SKM-1 treated with dmso at 0.1 percent for 144 hours (cell line): ENCODE measurements at regions not wholly inside any gene's neighbourhood (a gene's known extent, or its start where the extent isn't known, plus 50 kb on each side); places are given as distances from the start of the nearest gene placed in this dataset.

Experiments
- DNase-seq: peaks from one replicate; lab custom pipeline; 2025; ENCODE audit not compliant: unreplicated experiment; lab: John Stamatoyannopoulos, UW

DNA sequence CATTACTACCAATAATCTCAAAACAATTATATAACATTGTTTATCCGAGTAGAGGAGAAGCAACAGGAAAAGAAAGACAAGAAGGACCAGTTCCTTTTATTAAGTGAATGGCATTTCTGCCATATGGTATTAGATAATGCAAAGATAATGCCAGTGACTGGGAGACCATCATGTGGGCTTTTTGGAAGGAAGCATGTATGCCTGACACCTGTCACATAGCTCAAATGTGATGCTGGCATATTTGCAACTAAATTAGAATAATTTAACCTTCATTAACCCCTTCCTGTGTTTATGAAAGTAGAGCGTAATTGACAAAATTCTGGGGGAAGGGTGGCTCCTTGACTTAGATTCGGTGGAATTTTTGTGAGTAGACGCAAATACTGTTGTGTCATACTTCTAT, 733.0 kb downstream of the TUSC7 start:
- no peak for DNase-seq

DNA sequence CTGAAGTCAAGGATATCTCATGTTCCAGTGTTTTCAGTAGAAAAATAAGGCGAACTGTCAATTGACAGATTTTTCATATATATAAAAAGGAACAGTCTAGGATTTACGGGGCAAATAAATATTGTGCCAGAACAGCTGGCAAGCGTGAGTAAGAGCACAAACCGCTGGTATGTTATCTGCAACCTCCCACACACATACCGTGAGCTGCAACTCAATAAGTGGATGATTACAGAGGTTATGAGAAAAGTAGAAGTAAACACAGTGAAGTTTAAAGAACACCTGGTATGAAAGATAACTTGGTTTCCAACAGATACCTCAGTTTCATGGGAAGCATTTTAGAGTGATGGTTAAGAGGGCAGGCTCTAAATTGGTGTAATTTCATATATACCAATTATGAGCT, 733.4 kb downstream of the TUSC7 start:
- no peak for DNase-seq

DNA sequence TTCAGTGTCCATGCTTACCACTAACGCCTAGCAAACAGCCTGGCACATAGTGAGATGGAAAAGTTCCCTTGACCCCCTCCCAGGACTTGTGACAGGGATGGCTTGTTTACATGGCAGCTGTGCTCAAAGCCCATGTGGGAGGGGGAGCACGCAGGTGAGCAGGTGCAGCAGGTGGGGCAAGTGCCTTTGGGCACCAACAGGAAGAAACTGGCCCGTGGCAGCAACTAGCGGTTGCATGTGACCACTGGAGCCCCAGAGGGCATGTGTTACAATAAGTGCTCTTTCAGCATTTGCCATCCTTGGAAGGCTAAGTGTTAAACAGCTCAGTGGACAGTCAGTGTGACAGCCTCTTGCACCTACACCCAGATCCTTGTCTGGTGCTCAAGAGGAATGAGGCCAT, 734.6 kb downstream of the TUSC7 start:
- no peak for DNase-seq

DNA sequence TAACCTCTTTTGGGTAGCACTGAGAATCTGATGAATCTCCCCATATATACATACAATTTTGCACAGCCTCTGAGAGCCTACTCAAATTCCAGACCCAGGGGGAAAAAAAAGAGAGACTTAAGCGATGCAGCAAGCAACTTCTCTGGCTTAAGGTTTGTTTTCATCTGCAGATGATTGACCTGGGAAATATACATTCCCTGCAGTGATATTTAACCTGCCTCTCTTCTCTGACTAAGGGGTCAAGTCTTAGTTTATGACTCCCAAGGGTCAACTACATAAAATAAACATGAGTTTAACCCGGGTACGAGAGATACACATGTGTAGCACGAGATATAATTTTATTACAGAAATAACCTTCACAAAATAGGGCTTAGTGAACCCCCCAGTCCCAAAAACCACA, 737.8 kb downstream of the TUSC7 start:
- no peak for DNase-seq

- no peak for DNase-seq
Measured at GRCh38 chr3:117450026-117450425, 740.4 kb downstream of the TUSC7 start.

GRCh38 chr3:117454254-117454653, 744.7 kb downstream of the TUSC7 start:
- DNase-seq, result no peak

DNA sequence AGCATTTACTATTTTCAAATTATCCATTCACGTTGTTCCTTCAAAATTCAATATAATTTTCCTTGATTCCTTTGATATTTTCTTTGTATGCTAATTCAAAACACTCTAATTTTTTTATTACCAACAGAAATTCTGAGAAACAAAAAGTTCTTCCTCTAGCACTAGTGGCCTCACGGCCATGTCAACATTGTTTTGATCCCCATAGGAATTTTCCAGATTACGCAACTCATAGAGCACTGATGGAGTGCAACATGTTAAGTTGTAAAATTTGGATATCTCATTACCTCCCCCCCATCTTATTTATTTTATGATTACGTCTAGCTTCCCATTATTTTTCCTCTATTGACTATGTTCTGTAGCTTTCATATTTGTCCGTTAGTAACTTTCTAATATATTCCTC, 745.3 kb downstream of the TUSC7 start:
- no peak for DNase-seq

GRCh38 chr3:117455782-117456181, 746.2 kb downstream of the TUSC7 start:
- no peak for DNase-seq

- DNase-seq, result no peak
Measured at GRCh38 chr3:117463276-117464115, 753.9 kb downstream of the TUSC7 start.

DNA sequence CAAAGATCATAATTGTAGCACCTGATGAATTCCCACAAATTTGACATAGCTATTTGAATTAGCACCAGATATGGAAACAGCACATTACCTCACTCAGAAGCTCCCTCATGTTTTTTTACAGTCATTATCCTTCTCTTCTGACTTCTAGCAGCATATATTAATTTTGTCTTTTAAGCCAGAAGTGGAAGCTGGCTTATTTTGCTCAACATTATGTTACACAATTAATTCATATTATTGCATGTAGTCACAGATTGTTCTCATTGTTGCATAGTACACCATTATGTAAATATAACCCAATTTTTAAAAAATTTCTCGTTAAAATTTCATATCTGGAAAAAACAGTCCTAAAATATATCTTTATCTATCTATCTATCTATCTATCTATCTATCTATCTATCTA, 762.3 kb downstream of the TUSC7 start:
- no peak for DNase-seq

DNA sequence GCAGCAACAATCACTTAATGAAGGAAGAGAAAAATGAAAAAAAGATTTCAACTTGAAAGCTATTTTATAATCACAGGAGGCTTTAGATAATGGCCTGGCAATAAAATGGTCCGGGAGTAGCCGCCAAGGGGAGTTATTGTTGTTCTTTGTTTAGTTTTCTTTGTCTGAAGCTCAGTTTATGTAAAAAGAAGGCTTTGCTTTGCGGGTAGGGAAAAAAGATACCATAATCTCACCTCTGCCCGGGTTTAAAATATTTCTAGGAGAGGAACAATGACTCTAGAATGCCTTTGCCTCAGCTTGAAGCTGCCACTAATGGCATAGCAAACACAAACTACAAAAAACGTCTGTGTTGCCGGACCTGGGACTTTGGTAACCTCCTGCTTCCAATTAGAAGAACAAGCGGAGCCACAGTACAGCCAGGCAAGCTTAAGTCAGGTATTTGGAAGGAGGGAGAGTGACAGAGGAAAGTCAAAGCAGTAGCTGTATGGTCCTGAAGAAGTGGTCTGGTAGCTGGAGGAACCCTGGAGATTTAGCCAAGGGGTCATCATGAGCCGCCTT, 764.5 kb downstream of the TUSC7 start:
- no peak for DNase-seq

DNA sequence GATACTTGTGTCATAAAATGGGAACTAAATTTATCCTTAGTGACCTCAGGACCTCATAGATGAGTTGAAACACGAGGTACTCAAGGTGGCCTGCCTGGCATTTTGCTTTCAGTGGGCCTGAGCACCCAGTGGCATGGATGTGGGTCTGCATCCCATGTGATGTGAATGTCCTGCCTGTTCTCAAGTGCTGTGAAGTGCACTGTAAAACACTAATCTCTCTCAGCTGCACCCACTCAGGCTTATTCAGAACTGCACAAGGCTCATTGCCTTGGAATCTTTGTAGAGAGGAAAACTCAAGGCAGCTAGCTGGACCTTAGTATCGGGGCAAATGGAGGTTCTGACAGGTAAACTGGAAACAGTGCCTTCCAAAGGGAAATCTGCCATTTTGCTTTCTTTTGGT, 767.0 kb downstream of the TUSC7 start:
- no peak for DNase-seq

GRCh38 chr3:117477214-117477755, 767.7 kb downstream of the TUSC7 start:
- DNase-seq, result no peak

- DNase-seq, result no peak
Measured at GRCh38 chr3:117479095-117479494, 769.5 kb downstream of the TUSC7 start.

DNA sequence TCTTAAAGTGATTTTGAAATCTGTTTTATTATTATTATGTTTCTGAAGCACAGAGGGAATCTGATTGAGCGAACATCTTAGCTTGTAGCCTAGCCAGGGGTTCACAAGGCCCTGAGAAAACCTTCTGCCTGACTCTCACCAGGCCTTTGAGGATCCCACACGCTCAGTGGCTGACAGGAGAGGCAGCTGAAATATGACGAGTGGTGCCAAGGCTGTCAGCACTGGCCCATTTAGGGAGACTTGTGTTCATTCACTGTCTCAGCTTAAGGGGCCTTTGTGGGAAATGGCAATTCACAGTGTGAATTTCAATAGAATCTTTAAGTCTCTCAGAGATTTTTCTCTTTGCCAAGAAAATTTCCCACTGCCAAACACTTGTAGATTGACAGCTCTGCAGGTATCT, 770.9 kb downstream of the TUSC7 start:
- DNase-seq, result no peak

GRCh38 chr3:117480972-117481371, 771.4 kb downstream of the TUSC7 start:
- no peak for DNase-seq

DNA sequence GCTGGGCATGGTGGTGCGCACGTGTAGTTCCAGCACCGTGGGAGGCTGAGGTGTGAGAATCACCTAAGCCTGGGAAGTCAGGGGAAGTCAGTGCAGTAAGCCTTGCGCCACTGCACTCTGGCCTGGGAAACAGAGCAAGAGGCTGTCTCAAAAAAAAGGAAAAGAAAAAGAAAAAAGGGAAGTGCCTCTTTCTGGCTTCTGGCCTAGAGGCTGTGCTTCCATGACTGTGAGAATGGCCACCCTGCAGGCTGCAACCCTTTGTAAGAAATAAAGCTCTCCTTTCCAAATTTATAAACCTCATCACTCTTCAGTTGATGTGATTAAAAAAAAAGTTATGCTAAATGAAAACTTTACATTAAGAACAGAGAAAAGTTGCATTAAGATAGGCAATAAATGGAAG, 774.3 kb downstream of the TUSC7 start:
- peak; percentile 17 for DNase-seq

DNA sequence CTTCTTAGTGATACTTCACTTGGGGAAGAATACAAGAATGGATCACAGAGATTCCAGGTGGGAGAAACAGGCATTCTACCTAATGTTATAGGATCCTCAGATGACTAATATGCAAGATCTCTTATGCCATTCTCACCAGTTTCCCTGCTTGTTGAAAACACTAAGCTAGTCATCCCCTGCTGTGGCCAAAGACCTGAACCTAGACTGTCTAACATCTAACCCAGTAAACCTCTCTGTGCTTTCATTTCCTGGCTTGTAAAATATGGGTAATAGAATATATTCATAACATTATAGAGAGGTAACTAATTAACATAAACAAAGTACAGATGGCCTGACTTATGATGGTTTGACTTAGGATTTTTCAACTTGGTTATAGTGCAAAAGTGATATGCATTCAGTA, 776.3 kb downstream of the TUSC7 start:
- no peak for DNase-seq

- no peak for DNase-seq
Measured at GRCh38 chr3:117486719-117487716, 777.4 kb downstream of the TUSC7 start.

GRCh38 chr3:117488983-117489382, 779.4 kb downstream of the TUSC7 start:
- no peak for DNase-seq

DNA sequence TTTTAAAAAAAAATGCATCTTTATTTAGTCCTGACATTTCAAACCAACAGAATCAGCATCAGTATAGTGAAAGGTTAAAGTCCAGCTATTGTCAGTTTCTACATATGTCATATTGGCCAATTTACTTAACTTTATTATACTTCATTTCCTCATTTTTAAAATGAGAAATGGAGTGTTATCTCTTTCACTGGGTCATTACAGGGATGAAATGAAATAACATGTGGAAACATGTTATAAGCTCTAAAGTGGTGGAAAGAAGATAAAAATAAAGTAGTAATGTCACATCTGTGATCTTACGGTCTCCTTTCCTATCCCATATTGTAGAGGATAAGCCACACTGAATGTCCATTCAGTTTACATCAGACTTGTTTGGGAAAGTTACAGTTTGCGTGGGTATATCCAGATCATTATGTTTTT, 780.1 kb downstream of the TUSC7 start:
- no peak for DNase-seq
